ENCODE measurements at regions not wholly inside any gene's neighbourhood (a gene's known extent, or its start where the extent isn't known, plus 50 kb on each side); places are given as distances from the start of the nearest gene placed in this dataset.
A peak's percentile ranks its signal among the peaks of the same experiment; 100 is the strongest.

GRCh38 chr9:2984491-2984890 is 140.6 kb upstream of the PUM3 start:
- peak; percentile 42 to 61 (median 52) for DNase-seq

GRCh38 chr9:2979957-2980610 is 136.2 kb upstream of the PUM3 start:
- DNase-seq = no peak

- DNase-seq = no peak
Measured at GRCh38 chr9:2972475-2972874, 128.6 kb upstream of the PUM3 start.

- no peak for DNase-seq
Measured at GRCh38 chr9:2970864-2971263, 127.0 kb upstream of the PUM3 start.

- DNase-seq = no peak
Measured at GRCh38 chr9:2967766-2968165, 123.9 kb upstream of the PUM3 start.

- no peak for DNase-seq
Measured at GRCh38 chr9:2966565-2967300, 122.8 kb upstream of the PUM3 start.

GRCh38 chr9:2964470-2964869 is 120.6 kb upstream of the PUM3 start:
- no peak for DNase-seq

- no peak for DNase-seq
Measured at GRCh38 chr9:2963307-2963706, 119.4 kb upstream of the PUM3 start.

- peak in 1 of 3 donors; percentile 27 for DNase-seq
Measured at GRCh38 chr9:2962471-2963172, 118.7 kb upstream of the PUM3 start.

- DNase-seq = no peak
Measured at GRCh38 chr9:2958219-2958618, 114.3 kb upstream of the PUM3 start.

GRCh38 chr9:2957656-2958200 is 113.8 kb upstream of the PUM3 start:
- no peak for DNase-seq

GRCh38 chr9:2955575-2955974 is 111.7 kb upstream of the PUM3 start:
- no peak for DNase-seq

GRCh38 chr9:2939368-2939767 is 95.5 kb upstream of the PUM3 start:
- DNase-seq = no peak

- DNase-seq = no peak
Measured at GRCh38 chr9:2936221-2936620, 92.3 kb upstream of the PUM3 start.

- no peak for DNase-seq
Measured at GRCh38 chr9:2934883-2935282, 91.0 kb upstream of the PUM3 start.

- DNase-seq = no peak
Measured at GRCh38 chr9:2934241-2934650, 90.4 kb upstream of the PUM3 start.

GRCh38 chr9:2933165-2934095 is 89.5 kb upstream of the PUM3 start:
- no peak for DNase-seq

GRCh38 chr9:2928411-2928810 is 84.5 kb upstream of the PUM3 start:
- no peak for DNase-seq

- no peak for DNase-seq
Measured at GRCh38 chr9:2925016-2925415, 81.1 kb upstream of the PUM3 start.

GRCh38 chr9:2924380-2924768 is 80.5 kb upstream of the PUM3 start:
- no peak for DNase-seq

GRCh38 chr9:2923766-2924379 is 80.0 kb upstream of the PUM3 start:
- DNase-seq = no peak

- DNase-seq = no peak
Measured at GRCh38 chr9:2919347-2919746, 75.5 kb upstream of the PUM3 start.

Data from suppressor macrophage treated with lipopolysaccharide for 1 hour (primary cell).